ENCODE measurements at regions not wholly inside any gene's neighbourhood (a gene's known extent, or its start where the extent isn't known, plus 50 kb on each side); places are given as distances from the start of the nearest gene placed in this dataset.

DNA sequence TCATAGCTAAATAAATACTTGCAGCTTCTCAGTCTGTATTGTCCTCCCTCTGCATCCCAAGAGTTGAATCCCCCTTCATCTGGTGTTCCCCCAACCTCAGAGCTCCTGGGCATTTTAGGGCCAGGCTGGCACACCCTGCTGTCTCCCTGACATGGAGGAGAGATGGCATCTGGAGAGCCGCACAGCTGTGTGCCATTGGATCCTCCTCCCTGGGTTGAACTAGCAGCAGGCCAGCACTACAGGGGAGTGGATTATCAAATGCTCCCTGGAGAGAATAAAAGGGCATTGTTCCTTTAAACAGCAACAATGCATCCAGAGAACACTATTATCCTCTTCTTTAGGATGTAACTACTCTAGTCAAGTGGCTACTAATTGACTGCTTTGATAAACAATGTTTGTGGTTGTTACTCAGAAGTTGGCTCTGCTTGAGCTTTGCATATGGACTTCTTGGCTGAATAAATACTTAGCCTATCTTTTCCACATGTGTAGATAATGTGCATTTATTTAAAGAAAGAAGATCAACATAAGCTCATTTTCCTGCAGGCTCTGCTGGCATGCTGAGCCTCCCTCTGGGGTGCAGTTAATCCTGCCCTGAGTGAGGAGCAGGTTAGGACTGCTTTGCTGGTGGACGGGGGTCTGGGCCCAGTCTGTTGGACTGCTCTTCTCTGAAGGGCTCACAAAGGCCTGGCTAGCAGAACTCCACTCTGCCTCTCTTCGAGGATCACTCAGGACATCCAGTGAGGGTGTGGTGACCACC is 897.2 kb downstream of the TBC1D22A start:
- TF ChIP-seq, protein P1, sequence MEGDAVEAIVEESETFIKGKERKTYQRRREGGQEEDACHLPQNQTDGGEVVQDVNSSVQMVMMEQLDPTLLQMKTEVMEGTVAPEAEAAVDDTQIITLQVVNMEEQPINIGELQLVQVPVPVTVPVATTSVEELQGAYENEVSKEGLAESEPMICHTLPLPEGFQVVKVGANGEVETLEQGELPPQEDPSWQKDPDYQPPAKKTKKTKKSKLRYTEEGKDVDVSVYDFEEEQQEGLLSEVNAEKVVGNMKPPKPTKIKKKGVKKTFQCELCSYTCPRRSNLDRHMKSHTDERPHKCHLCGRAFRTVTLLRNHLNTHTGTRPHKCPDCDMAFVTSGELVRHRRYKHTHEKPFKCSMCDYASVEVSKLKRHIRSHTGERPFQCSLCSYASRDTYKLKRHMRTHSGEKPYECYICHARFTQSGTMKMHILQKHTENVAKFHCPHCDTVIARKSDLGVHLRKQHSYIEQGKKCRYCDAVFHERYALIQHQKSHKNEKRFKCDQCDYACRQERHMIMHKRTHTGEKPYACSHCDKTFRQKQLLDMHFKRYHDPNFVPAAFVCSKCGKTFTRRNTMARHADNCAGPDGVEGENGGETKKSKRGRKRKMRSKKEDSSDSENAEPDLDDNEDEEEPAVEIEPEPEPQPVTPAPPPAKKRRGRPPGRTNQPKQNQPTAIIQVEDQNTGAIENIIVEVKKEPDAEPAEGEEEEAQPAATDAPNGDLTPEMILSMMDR (IDR thresholded peaks at IDR 0.05): no peak
- TF ChIP-seq POLR2A (IDR thresholded peaks at IDR 0.05) (no peak), EP300 (IDR thresholded peaks at IDR 0.05) (no peak)

Measured in tibial nerve (tissue), 4 donors.